Esophagus muscularis mucosa (tissue), 3 donors: ENCODE measurements at regions not wholly inside any gene's neighbourhood (a gene's known extent, or its start where the extent isn't known, plus 50 kb on each side); places are given as distances from the start of the nearest gene placed in this dataset.

ENCODE experiments used
- CTCF ChIP-seq, 3 experiments: fragments of 200-600 bp in 2 of 3; fragments of 450-650 bp in 1 of 3; sonication (generic) in 2 of 3; IDR thresholded peaks; one replicate each; pipeline ENCODE4 v1.5.1; 2017 to 2019; ENCODE audit warnings: antibody characterized with exemption in 3 of 3, mild to moderate bottlenecking in 2 of 3, moderate library complexity in 1 of 3
- POLR2A ChIP-seq: fragments of 450-650 bp; IDR thresholded peaks from one replicate; pipeline ENCODE4 v1.6.1; 2017; ENCODE audit warnings: antibody characterized with exemption, moderate library complexity, mild to moderate bottlenecking, low read depth
- POLR2AphosphoS5 ChIP-seq, 2 donors: sonication (generic); formaldehyde crosslinking; IDR thresholded peaks; one replicate each; pipeline ENCODE4 v1.6.1; 2017; ENCODE audit warnings: antibody characterized with exemption in 2 of 2

GRCh38 chr4:58564695-58565475, 1454.7 kb upstream of the IGFBP7 start:
- TF ChIP-seq CTCF (IDR thresholded peaks at IDR 0.05) = no peak
- TF ChIP-seq POLR2A = no peak
- TF ChIP-seq POLR2AphosphoS5 (IDR thresholded peaks at IDR 0.05) = no peak
